NCI-H146 treated with DMSO at 0.1 percent for 48 hours (cell line): ENCODE measurements at regions not wholly inside any gene's neighbourhood (a gene's known extent, or its start where the extent isn't known, plus 50 kb on each side); places are given as distances from the start of the nearest gene placed in this dataset.

Experiments
- DNase-seq: peaks from one replicate; lab custom pipeline; 2025; ENCODE audit not compliant: unreplicated experiment; lab: John Stamatoyannopoulos, UW

DNA sequence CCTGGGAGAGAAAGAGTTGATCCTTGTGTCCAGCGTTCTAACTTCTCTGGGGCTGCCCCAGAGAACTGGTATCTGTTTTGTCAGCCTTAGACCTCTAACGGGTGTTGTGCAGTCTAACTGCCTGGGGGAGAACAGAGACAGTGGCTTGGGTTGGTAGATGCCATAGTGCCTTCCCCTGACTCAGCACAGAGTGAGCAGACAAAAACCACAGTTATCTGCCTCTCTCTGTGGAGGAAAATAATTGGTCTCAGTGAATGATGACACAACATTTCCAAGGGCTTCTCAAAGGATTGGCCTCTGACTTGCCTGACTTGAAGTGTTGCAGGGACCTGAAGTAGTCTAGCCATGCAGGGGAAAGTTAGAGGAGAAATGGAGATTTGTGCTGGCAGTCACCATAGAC lies 226.2 kb upstream of the MAN1A1 start:
- DNase-seq: no peak

DNA sequence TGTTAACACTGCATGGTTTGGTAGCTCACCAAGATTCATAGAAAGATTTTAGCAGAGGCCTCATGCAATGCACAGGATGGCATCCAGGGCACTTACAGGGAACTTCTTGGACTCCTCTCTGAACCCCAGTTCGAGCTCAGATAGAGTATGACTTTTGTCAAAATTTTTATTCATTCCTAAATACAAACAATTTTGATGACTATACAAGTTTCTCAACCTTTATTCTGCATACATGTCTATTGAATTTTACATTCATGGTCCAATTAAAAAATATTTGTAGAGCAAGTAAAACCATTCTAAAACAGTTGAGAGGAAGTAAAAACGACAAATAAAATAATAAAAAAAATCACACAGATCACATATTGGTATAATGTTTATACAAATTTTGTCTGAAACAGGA lies 219.0 kb upstream of the MAN1A1 start:
- DNase-seq: no peak

DNA sequence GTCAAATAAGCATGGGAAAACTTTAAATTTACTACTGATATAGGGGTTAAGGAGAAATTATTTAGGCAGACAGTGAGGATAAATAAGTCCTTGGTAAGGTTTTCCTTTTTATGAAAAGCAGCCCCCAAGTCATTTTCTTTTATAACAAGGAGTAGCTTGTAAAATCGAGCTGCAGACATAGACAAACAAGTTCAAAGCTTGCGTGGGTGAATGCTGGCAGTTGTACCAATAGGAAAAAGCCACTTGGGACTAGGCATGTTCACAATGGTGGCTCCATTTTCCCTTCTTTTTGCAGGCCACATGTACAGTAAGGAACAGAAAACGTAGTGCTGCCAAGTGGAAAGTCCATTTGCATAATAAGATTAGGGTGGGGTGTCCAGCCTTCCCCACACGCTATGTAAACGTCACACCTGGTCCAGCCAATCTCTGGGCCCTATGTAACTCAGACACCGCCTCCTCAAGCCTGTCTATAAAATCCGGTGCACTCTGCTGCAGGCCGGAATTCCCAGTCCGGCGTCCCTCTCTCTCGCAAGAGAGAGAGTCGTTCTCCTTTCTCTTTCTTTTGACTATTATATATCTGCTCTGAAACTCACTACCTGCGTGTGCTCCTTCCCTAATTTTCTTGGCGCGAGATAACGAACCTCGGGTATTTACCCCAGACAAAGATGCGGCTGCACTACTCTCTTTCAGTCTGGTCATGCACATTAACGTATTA lies 217.1 kb upstream of the MAN1A1 start:
- no peak for DNase-seq

DNA sequence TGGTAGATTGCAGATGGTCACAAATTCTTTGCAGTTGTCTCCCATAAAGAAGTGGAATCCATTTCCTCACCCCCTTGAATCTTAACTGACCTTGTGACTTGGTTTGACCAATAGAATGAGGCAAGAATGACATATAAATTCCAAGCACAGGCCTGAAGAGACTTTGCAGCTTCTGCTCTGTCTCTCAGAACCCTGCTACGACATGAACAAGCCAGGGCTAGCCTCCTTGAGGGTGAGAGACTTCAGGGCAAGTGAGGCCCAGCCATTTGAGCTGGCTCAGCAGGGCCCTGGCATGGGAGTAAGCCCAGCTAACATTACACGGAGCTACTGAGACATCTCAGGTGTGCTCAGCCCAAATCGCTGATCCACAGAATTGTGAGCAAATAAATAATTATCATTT lies 216.3 kb upstream of the MAN1A1 start:
- DNase-seq: no peak

DNA sequence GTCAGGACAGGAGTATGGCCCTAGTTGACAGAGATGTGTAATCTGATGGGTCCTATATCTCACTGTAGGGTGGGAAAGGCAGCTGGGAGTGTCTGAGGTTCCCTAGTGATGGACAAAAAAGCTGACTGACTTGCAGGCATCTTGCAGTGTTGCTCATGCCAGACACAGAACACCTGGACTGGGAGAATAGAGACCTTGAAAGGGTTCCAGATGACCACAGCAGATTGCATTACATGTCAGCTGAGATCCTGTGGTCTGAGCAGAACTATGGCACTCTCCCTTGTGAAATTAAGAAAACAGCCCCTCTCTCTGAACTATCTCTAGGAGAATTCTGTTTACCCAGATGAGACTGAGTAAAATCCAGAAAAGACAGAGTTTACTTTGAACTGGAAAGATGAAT lies 212.6 kb upstream of the MAN1A1 start:
- DNase-seq: no peak

DNA sequence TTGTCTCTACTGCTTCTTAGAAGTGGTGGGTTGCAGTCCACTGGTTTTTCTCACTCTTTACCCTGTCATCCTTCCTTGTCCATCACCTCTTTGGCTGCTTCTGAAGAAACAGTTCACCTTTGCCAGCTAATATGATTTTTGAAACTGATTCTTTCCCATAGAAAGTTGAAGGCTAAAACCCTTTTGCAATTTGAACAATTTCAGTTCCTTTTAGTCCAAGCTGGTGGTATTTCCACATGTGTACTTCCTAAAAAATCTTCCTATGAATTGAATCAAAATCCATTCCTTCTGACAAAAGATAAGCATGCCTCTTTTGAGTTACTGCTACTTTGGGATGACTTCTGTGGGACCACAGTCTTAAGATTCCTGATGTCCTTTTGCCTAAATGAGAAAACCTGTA lies 210.0 kb upstream of the MAN1A1 start:
- DNase-seq: no peak

DNA sequence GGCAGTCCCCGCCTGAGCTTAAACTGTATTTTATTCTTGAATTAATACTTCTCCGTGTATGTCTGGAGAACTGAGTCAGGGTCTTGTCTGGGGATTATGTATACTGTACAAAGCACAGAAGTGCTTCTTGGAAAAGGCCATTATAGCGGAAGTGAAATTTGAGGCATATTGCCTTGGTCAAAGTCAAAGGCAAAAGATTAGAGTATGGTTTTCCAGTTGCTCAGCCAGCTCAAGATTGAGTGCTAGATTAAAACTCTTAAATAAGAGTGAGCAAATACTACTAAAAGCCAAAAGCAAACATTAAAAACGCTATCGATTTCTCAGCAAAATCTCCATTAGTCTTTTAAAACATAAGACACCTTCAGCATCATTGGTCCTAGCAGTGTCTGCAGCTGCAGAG lies 207.7 kb upstream of the MAN1A1 start:
- DNase-seq: no peak

DNA sequence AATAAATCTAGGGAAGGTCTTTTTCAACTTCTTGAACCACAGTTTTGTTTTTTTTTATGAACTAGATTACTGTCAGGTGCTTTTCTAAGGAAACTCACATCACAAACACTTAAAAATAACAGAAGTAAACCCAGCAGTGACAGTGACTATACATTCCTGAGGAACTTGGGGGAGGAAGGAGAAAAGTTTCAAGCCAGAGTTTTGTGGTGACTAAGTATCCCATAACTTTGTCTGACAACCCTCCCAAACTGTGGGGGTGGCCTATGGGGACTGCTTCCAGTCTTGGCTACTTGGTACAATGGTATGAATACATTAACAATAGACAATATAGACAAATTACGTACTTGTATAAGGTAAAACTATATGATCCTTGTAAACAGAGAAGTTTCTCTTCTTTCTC lies 202.5 kb upstream of the MAN1A1 start:
- DNase-seq: no peak

DNA sequence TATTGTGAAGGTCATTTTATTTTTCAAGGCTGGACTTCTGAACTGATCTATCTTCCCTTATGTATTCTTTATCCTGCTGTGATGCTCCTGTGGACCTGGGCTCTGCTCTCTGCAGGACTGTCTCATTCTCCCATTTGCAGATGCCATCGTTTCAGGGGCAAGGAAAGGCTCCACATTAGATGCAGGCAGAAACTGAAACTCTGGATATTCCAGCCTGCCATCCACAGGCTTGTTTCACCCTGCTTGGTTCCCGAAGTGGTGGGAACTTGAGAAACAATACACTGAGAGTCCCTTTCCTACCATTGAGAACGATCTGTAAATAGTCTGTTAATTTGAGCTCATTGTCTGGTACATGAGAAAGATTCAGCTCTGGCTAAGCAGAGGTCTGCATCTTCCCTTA lies 197.5 kb upstream of the MAN1A1 start:
- no peak for DNase-seq

DNA sequence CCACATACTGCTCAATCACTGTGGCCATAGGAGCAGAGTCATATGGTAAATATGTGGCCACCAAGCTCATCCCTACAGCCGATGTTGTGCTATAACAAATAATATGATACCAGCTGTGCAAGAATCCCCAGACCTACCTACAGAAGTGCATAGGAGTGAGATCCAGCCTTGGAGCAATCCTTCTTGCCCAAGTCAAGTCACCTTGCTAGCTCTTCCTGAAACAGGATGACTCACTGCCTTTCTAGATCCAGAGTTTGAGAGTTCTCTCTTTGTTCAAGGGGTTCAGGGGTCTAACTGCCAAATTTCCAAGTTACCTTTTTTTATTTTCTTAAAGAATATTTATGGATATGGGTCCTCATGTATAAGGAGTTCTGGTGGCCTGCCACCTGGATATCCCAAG lies 195.7 kb upstream of the MAN1A1 start:
- no peak for DNase-seq

DNA sequence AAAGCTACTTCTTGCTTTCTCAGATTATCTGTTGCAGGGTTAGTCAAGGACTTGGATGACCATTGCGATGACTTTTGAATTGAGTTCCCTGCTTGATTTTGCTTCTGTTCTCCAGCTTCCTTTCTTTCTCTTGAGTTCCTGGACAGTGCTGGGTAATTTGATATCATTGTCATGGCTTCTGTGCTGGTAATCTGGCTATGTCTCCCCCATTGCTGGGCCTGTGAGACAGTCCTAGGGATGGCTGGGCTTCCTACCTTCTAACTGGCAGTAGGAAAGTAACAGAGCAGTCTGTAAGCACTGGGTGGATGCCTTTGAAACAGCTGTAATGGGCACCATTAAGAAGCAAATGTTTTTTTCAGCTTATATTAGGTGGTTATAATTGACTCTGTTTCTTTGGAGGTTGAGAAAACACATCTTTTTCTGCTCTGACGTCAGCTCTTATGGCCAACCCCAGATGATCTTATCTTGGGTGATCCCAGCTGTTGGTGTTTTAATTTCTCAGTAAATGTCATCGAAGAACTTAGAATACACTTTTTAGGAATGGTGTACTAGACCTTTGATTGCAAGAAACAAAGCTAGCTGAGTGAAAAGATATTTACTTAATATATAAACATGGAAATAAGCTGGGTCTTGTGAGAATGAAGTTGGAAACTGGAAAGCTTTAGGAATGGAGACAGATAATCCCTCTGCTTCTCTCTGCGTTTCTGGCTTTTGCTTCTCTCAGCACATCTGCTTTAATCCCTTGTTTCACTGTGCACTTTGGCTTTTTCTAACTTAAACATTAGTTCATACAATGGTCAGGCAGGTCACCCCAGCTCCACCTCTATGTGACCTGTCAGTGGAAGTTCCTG lies 195.0 kb upstream of the MAN1A1 start:
- DNase-seq: no peak

DNA sequence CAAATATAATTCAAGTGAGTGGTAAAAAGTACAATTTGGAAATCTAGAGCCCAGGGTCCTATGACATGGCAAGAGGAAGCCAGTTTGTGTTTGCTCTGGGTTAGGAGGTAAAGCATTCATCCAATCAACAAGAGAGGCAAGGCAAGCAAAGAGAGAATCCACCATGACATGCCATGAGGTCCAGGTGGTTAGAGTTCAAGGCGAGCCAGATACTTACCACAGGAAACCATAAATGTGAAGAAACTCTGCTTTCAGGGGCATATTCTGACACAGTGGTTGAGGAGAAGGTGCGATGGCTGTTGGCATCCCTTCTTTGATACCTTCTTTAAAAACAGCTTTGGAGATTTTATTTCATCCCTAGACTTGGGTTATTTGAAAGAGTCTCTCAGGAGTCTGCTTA lies 193.8 kb upstream of the MAN1A1 start:
- DNase-seq: no peak

DNA sequence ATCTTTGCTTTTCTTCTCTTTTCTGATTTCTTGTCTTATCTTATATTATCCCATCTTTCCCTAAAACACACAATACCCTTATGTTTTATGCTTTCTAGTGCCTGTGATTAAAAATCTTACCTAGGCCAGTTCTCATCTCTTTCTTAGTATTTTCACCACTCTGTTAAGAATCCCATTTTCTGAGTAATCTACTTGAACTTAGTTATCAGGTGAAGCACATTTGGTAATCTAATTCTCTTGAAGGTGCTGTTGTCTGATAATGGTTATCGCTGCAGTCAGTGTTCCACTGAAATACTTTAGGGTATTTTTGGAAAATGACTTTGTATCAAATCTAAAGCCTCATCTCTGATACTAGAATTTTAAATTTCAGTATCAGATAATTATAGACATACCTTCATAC lies 192.5 kb upstream of the MAN1A1 start:
- no peak for DNase-seq

DNA sequence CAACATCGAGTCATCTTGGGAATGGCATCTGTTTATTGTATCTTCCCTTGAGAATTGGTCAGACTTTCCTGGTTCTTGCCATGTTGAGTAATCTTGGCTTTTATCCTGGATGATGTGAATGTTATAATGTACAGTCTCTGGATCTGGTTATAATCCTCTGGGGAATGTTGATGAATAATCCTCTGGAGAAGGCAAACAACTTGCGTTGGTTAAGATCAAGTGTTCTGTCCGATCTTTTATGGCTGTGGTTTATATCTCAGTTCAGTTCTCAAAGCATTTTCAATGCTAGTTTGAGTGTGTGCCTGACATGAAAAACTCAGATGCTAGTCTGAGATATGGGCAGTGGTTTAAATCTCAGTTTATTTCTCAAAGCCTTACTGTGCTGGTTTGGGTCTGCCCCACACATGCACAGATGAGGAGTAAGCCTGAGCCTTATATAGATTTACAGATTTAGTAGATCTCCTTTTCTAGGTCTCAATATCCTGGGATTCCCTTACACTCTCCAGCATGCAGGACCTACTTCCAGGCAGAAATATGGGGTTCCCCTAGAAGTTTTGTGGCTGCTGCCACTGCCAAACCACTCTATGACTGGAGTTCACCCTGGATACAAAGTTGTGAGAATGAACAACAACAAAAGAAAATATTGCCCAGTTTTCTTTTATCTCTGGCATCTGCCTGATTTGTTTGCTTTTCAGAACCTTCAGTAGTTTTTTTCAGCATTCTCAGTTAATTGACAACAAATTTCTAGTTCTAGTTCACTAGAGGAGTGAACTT lies 191.8 kb upstream of the MAN1A1 start:
- DNase-seq: no peak

DNA sequence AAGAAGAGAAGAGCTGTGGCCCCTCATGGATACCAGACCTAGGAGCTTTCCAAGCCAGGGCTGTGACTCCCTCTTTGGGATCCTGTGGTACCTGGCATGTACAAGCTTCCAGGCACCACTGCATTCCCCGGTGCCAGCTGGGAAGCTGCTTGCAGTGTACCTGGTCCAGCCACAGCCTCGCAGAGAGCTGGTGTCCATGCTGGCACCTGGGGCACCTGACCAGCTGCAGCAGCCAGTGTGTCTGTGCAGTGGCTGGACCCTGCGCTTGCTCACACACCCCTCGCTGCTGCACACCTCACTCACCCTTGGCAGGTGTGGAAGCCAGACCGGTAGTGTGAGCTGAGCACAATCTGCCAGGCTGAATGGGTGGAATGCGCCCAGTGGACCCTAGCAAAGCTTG lies 190.9 kb upstream of the MAN1A1 start:
- DNase-seq: no peak

DNA sequence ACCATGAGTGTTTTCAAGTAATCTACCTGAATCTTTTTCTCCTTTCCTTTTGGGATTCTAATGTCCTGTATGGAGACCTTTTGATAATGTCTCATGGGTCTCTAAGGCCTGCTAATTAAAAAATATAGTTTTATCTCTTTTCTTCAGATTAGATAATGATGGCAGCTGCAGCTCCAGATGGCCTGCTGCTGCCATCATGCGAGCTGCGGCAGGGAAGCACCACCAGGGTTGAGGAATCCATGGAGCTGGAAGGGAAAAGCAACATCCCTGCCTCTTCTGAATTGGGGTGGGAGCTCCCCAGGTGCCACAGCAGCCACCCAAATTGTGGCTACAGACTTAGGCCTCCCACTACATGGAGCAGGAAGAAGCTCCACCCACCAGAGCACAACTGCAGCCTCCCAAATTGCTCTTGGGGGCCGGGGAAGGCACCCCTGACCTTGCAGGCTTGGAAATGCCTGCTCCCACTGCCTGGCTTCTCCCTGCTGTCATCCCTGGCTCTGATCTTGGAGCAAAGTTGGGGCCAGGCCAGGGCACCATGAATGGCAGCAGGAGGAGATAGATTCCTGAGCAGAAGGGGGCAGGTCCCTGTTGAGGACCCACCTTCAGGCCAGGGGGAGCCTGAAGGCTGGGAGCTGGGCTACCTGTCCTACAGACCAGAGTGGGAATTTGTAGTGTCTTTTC lies 189.6 kb upstream of the MAN1A1 start:
- no peak for DNase-seq

DNA sequence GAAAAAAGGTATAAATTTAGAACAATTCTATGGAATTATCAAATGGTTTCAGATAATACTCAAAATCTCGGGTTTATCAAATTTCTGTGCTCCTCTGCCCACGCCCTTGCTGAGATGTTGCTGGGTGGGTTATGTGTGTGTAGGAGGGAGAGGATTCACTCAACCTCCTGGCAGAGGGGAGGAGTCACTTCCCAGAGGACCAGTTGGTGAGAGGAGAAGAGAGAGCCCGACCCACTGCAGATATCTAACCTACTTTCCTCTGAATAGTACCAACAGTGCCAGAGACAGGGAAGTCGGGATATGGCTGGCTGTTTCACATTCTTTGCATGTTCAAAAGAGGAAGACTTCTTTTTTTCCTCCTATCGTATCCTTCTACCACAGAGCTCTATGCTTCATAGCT lies 187.1 kb upstream of the MAN1A1 start:
- DNase-seq: no peak

DNA sequence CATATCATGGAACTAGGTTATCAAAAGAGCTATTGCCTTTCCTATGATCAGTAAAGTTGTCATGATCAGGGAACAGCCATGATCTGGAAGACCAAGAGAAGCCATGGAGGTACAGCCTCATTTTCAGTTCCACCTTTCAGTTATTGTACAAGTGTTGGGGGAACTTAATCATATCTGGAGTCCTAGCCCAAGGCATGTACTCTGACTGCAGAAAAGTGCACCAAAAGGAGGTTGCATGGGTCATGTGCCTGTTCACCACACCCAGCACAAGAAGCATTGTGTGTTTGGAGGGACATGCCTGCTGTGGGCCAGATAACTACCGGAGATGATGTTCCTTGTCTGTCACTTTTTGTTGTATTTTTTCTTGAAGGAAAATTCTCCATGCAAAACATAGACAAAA lies 185.8 kb upstream of the MAN1A1 start:
- no peak for DNase-seq

DNA sequence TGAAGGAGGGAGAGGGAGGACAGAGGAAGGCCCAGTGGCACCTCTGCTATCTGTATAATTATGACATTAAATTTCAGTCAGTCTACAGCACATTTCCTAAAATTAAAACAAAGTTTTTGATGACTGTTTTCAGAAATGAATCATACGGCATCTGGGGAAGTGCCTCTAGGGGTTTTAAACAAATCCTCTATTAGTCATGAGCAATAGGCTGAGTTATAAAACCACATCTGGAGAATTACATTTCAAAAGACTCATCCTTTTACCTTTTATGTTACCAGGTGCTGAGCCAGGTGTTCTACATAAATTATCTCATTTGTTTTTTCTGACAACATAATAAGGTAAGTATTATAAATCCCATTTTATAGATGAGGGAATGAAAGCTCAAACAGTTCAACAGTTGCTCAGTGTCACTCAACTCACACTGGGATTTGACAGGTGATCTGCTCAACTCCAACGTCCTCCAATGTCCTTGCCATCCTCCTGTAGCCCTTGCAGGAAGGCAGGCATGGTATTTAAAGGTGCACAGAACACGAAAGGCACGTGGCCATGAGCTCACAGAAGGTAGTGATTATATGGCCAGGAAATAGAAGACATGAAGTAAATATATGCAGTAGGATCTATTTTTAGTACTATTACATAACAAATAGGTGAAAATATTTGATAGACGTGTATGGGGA lies 184.2 kb upstream of the MAN1A1 start:
- no peak for DNase-seq

DNA sequence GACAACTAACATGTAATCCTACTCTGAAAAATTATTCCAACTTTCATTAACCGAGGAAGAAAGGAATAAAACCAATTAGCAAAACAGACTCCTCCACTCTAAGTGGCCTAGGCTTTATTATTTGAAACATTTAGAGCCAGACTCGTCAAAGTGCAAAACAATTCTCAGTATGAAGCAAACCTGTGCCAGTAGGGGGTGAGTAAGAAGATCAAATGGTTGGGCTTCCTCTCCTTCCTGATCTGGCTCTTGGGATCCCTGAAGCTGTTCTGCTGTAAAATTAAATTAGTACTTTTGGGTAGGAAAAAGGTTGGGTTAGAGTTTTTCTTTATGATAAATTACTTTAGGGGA lies 177.6 kb upstream of the MAN1A1 start:
- DNase-seq: no peak
